ENCODE measurements at regions not wholly inside any gene's neighbourhood (a gene's known extent, or its start where the extent isn't known, plus 50 kb on each side); places are given as distances from the start of the nearest gene placed in this dataset.

DNA sequence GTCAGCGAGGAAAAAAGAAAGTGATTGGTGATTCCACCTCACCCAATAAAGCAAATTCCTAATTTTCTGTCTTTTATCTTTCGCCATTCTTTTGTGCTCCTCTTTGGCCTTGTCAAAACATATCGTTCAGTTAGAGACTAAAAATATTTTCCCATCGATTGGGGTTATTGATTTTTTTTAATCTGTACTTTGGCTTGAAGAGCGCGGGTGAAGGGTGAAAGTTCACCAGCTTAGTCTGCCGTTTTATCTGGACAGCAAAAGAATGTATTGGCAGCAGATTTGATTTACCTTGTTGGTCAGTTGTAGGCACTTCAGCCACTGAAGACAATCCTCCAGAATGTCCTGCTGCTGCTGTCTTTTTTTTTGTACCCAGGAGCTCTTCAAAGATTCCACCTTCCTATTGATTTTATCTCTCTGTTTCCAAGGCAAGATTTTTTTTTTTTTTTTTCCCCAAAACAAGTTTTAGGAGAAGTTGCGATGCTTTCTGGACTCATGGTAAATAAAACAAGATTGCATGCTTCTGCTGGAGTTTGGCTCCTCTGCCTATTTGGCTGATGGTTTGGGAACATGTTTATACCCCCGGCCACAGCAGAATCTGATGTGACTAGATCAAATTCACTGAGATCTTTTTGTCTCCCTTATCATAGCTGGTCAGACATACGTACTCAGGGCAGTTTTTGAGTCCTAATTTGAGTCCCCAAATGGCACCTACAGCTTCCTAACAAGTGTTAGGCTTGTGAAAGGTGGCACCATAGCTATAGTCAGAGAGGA is 269.3 kb upstream of the ONECUT1 start:
- H3K36me3 ChIP-seq (ENCODE audit: low read length), result no peaks in the 10 kb centered on the region
- no peaks in the 10 kb centered on the region for H3K27me3 ChIP-seq (ENCODE audit: low read length)
- H4K20me1 ChIP-seq (ENCODE audit: low read depth, low read length), result no peaks in the 10 kb centered on the region
- H3K79me2 ChIP-seq (ENCODE audit: insufficient read depth, low read length), result no peaks in the 10 kb centered on the region
- TF ChIP-seq EZH2phosphoT487 (conservative IDR thresholded peaks at IDR 0.05; ENCODE audit: low read length), result no peak
- TF ChIP-seq, protein P1, sequence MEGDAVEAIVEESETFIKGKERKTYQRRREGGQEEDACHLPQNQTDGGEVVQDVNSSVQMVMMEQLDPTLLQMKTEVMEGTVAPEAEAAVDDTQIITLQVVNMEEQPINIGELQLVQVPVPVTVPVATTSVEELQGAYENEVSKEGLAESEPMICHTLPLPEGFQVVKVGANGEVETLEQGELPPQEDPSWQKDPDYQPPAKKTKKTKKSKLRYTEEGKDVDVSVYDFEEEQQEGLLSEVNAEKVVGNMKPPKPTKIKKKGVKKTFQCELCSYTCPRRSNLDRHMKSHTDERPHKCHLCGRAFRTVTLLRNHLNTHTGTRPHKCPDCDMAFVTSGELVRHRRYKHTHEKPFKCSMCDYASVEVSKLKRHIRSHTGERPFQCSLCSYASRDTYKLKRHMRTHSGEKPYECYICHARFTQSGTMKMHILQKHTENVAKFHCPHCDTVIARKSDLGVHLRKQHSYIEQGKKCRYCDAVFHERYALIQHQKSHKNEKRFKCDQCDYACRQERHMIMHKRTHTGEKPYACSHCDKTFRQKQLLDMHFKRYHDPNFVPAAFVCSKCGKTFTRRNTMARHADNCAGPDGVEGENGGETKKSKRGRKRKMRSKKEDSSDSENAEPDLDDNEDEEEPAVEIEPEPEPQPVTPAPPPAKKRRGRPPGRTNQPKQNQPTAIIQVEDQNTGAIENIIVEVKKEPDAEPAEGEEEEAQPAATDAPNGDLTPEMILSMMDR (IDR thresholded peaks at IDR 0.05; ENCODE audit: insufficient read depth, low read length, poor library complexity, severe bottlenecking), result no peak
- H2AFZ ChIP-seq (ENCODE audit: low read depth, low read length, severe bottlenecking), result no peak overlapping the region
- no peak overlapping the region for H3K4me3 ChIP-seq (ENCODE audit: insufficient read depth, low read length, poor library complexity, severe bottlenecking)
- no peak overlapping the region for H3K4me2 ChIP-seq (ENCODE audit: low read depth, low read length, poor library complexity, severe bottlenecking)
- no peak overlapping the region for H3K9ac ChIP-seq (ENCODE audit: low read length)
- no peaks in the 10 kb centered on the region for H3F3A ChIP-seq (ENCODE audit: insufficient read depth)
- H3K27ac ChIP-seq (ENCODE audit: low read depth, low read length), result no peak overlapping the region
- H3K9me3 ChIP-seq (ENCODE audit: insufficient read depth, low read length), result no peaks in the 10 kb centered on the region
- no peaks in the 10 kb centered on the region for H3K9me2 ChIP-seq (replicated peaks; ENCODE audit: insufficient read depth, low read length)

DNA sequence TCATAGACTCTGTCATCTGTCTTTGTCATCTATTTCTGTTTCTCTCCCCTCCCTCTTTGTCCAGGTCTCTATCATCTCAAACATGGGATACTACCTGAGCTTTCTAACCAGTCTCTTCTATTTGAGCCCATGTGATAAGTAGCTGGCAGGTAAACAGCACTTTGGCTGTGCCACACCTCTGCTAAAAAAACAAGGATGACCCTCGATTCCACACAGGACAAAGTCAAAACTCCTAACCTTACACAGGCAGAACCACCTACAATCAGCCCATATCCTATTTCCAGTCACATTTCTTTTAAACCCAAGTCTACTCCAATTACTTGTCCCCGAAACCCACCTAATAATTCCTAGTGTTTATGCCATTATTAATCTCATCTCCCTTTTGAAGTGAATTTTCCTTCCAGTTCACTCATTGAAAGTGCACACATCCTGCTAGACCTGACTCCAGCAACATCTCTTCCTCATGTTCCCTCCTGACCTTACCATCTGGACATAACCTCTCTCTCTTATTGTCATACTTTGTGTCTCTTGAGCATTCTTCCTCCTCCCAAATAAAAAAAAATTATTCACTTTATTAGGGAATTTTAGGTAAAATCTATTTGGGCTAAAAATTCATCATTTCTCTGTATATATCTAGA is 256.1 kb upstream of the ONECUT1 start:
- no peaks in the 10 kb centered on the region for H3K79me2 ChIP-seq (ENCODE audit: insufficient read depth, low read length)
- no peaks in the 10 kb centered on the region for H3K9me2 ChIP-seq (replicated peaks; ENCODE audit: insufficient read depth, low read length)
- H3K9ac ChIP-seq (ENCODE audit: low read length), result no peak overlapping the region
- H2AFZ ChIP-seq (ENCODE audit: low read depth, low read length, severe bottlenecking), result no peak overlapping the region
- H3K36me3 ChIP-seq (ENCODE audit: low read length), result no peaks in the 10 kb centered on the region
- no peak overlapping the region for H3K4me2 ChIP-seq (ENCODE audit: low read depth, low read length, poor library complexity, severe bottlenecking)
- H3K4me3 ChIP-seq (ENCODE audit: insufficient read depth, low read length, poor library complexity, severe bottlenecking), result no peak overlapping the region
- no peaks in the 10 kb centered on the region for H3K9me3 ChIP-seq (ENCODE audit: insufficient read depth, low read length)
- H3F3A ChIP-seq (ENCODE audit: insufficient read depth), result no peaks in the 10 kb centered on the region
- H3K27me3 ChIP-seq (ENCODE audit: low read length), result no peaks in the 10 kb centered on the region
- no peak overlapping the region for H3K27ac ChIP-seq (ENCODE audit: low read depth, low read length)
- no peaks in the 10 kb centered on the region for H4K20me1 ChIP-seq (ENCODE audit: low read depth, low read length)
- TF ChIP-seq EZH2phosphoT487 (conservative IDR thresholded peaks at IDR 0.05; ENCODE audit: low read length), result no peak
- TF ChIP-seq, protein P1 (IDR thresholded peaks at IDR 0.05; ENCODE audit: insufficient read depth, low read length, poor library complexity, severe bottlenecking), result no peak

DNA sequence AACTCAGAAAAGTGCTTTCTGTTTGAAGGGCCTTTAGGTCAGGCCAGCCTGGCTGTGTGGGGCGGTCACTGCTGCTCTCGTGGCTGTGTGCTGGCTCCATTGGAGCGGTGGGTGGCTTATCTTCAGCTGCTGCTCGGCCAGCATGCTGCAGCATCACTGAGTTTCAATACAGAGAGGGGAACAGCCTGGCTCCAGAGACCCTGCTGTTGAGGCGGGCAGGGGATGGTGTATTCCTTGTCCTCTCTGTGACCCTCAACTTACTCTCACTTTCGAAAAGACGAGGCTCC is 248.5 kb upstream of the ONECUT1 start:
- no peak overlapping the region for H3K4me2 ChIP-seq (ENCODE audit: low read depth, low read length, poor library complexity, severe bottlenecking)
- no peaks in the 10 kb centered on the region for H3K36me3 ChIP-seq (ENCODE audit: low read length)
- H3K79me2 ChIP-seq (ENCODE audit: insufficient read depth, low read length), result no peaks in the 10 kb centered on the region
- H3K9ac ChIP-seq (ENCODE audit: low read length), result no peak overlapping the region
- H3K9me2 ChIP-seq (replicated peaks; ENCODE audit: insufficient read depth, low read length), result no peaks in the 10 kb centered on the region
- H3K27ac ChIP-seq (ENCODE audit: low read depth, low read length), result no peak overlapping the region
- H2AFZ ChIP-seq (ENCODE audit: low read depth, low read length, severe bottlenecking), result no peak overlapping the region
- no peaks in the 10 kb centered on the region for H4K20me1 ChIP-seq (ENCODE audit: low read depth, low read length)
- TF ChIP-seq, protein P1 (IDR thresholded peaks at IDR 0.05; ENCODE audit: insufficient read depth, low read length, poor library complexity, severe bottlenecking), result no peak
- TF ChIP-seq EZH2phosphoT487 (conservative IDR thresholded peaks at IDR 0.05; ENCODE audit: low read length), result no peak
- no peak overlapping the region for H3K4me3 ChIP-seq (ENCODE audit: insufficient read depth, low read length, poor library complexity, severe bottlenecking)
- H3K27me3 ChIP-seq (ENCODE audit: low read length), result no peaks in the 10 kb centered on the region
- no peaks in the 10 kb centered on the region for H3K9me3 ChIP-seq (ENCODE audit: insufficient read depth, low read length)
- H3F3A ChIP-seq (ENCODE audit: insufficient read depth), result no peaks in the 10 kb centered on the region

Measured in SU-DHL-6 (cell line).